Astrocyte (in vitro differentiated cells and primary cell): ENCODE measurements at regions not wholly inside any gene's neighbourhood (a gene's known extent, or its start where the extent isn't known, plus 50 kb on each side); places are given as distances from the start of the nearest gene placed in this dataset.

ENCODE experiments used
- DNase-seq: peaks from one replicate; pipeline ENCODE4 v3.0.0-alpha.2; 2010; ENCODE audit warnings: low read depth
- FAIRE-seq: peaks from 2 replicates; lab custom pipeline; 2011; peaks lifted over from hg19 to GRCh38; lab: Jason Lieb, UNC
- H2AFZ ChIP-seq: 2 replicates; pipeline ENCODE4 v1.6.0; 2012; ENCODE audit warnings: low read depth, low read length, inconsistent platforms
- H3K27ac ChIP-seq: 2 replicates; pipeline ENCODE4 v1.5.1; 2011; ENCODE audit warnings: low read depth, low read length, inconsistent platforms
- H3K27me3 ChIP-seq: 2 replicates; pipeline ENCODE4 v1.6.0; 2011; ENCODE audit warnings: low read length, inconsistent platforms; ENCODE audit not compliant: insufficient read depth
- H3K36me3 ChIP-seq: 2 replicates; pipeline ENCODE4 v1.5.1; 2011; ENCODE audit warnings: low read length, inconsistent platforms; ENCODE audit not compliant: insufficient read depth
- H3K4me1 ChIP-seq: 2 replicates; pipeline ENCODE4 v1.5.1; 2011; ENCODE audit warnings: low read length, inconsistent platforms; ENCODE audit not compliant: insufficient read depth
- H3K4me2 ChIP-seq: 2 replicates; pipeline ENCODE4 v1.6.0; 2012; ENCODE audit warnings: low read length, inconsistent platforms
- H3K4me3 ChIP-seq: 2 replicates; pipeline ENCODE4 v1.5.1; 2011; ENCODE audit warnings: low read depth, mild to moderate bottlenecking, low read length, inconsistent platforms; ENCODE audit not compliant: insufficient read depth
- H3K79me2 ChIP-seq: 2 replicates; pipeline ENCODE4 v1.6.0; 2012; ENCODE audit warnings: mild to moderate bottlenecking, low read length, inconsistent platforms; ENCODE audit not compliant: insufficient read depth
- H3K9ac ChIP-seq: 2 replicates; pipeline ENCODE4 v1.6.0; 2012; ENCODE audit warnings: mild to moderate bottlenecking, low read length, inconsistent platforms
- H3K9me3 ChIP-seq: 2 replicates; pipeline ENCODE4 v1.5.1; 2012; ENCODE audit warnings: low read depth, mild to moderate bottlenecking, low read length, inconsistent platforms; ENCODE audit not compliant: insufficient read depth
- H4K20me1 ChIP-seq: 2 replicates; pipeline ENCODE4 v1.6.0; 2012; ENCODE audit warnings: low read length, inconsistent platforms; ENCODE audit not compliant: insufficient read depth
- H3K27ac Mint-ChIP-seq: one replicate; pipeline ENCODE4 v1.8.0; 2021; ENCODE audit warnings: mild to moderate bottlenecking, mixed read lengths; ENCODE audit not compliant: unreplicated experiment
- H3K27me3 Mint-ChIP-seq: one replicate; pipeline ENCODE4 v1.8.0; 2021; ENCODE audit warnings: low read depth, mixed read lengths; ENCODE audit not compliant: unreplicated experiment
- H3K36me3 Mint-ChIP-seq: one replicate; pipeline ENCODE4 v1.8.0; 2021; ENCODE audit warnings: low read depth, mixed read lengths; ENCODE audit not compliant: unreplicated experiment
- H3K4me1 Mint-ChIP-seq: one replicate; pipeline ENCODE4 v1.8.0; 2021; ENCODE audit warnings: low read depth, mixed read lengths; ENCODE audit not compliant: unreplicated experiment
- H3K4me3 Mint-ChIP-seq: one replicate; pipeline ENCODE4 v1.8.0; 2021; ENCODE audit warnings: mild to moderate bottlenecking, moderate library complexity, mixed read lengths; ENCODE audit not compliant: unreplicated experiment
- H3K9me3 Mint-ChIP-seq: one replicate; pipeline ENCODE4 v1.8.0; 2021; ENCODE audit warnings: mild to moderate bottlenecking, mixed read lengths; ENCODE audit not compliant: unreplicated experiment
- CTCF ChIP-seq: IDR thresholded peaks from 2 replicates; pipeline ENCODE4 v1.5.1; 2011; ENCODE audit warnings: low read depth, mild to moderate bottlenecking, inconsistent platforms, low read length, moderate library complexity; ENCODE audit not compliant: insufficient read depth
- EZH2 ChIP-seq: IDR thresholded peaks from 2 replicates; pipeline ENCODE4 v1.6.1; 2012; ENCODE audit warnings: mild to moderate bottlenecking, low read length, inconsistent platforms; ENCODE audit not compliant: insufficient read depth

GRCh38 chr15:31264559-31265089 is 62.0 kb upstream of the KLF13 start:
- Histone ChIP-seq H3K4me2 (no peak overlapping the region), H3K9me3 (no peaks in the 10 kb centered on the region), H3K36me3 (no peaks in the 10 kb centered on the region), H3K4me3 (no peak overlapping the region), H3K27me3 (no peaks in the 10 kb centered on the region), H3K79me2 (no peaks in the 10 kb centered on the region), H3K9ac (no peak overlapping the region), H2AFZ (peak overlapping the region; percentile 63), H3K4me1 (peaks cover 3% of the 10 kb centered on the region), H3K27ac (no peak overlapping the region), H4K20me1 (no peaks in the 10 kb centered on the region)
- H3K4me3 Mint-ChIP-seq: no peak overlapping the region
- no peaks in the 10 kb centered on the region for H3K9me3 Mint-ChIP-seq
- H3K36me3 Mint-ChIP-seq: no peaks in the 10 kb centered on the region
- DNase-seq (no peak), FAIRE-seq (no peak)
- H3K4me1 Mint-ChIP-seq: no peaks in the 10 kb centered on the region
- H3K27me3 Mint-ChIP-seq: peaks cover 44% of the 10 kb centered on the region
- H3K27ac Mint-ChIP-seq: no peak overlapping the region
- TF ChIP-seq CTCF: no peak
- TF ChIP-seq EZH2: no peak

- no peak overlapping the region for H3K4me3 Mint-ChIP-seq
- no peak overlapping the region for H2AFZ ChIP-seq
- FAIRE-seq: no peak
Observed at GRCh38 chr15:31265090-31265870, 61.4 kb upstream of the KLF13 start.

More at GRCh38 chr15:31265090-31265870, 61.4 kb upstream of the KLF13 start:
- TF ChIP-seq CTCF (no peak), EZH2 (no peak)
- Histone ChIP-seq H3K4me2 (no peak overlapping the region), H3K27ac (no peak overlapping the region), H3K4me1 (peaks cover 3% of the 10 kb centered on the region), H3K9me3 (no peaks in the 10 kb centered on the region), H3K27me3 (no peaks in the 10 kb centered on the region), H4K20me1 (no peaks in the 10 kb centered on the region), H3K9ac (no peak overlapping the region), H3K4me3 (no peak overlapping the region), H3K79me2 (no peaks in the 10 kb centered on the region), H3K36me3 (no peaks in the 10 kb centered on the region)
- Mint-ChIP-seq H3K27ac (no peak overlapping the region), H3K27me3 (peaks cover 50% of the 10 kb centered on the region), H3K9me3 (peaks cover 1% of the 10 kb centered on the region), H3K36me3 (no peaks in the 10 kb centered on the region), H3K4me1 (no peaks in the 10 kb centered on the region)
- DNase-seq: no peak
